Karpas-422 (cell line): ENCODE measurements at regions not wholly inside any gene's neighbourhood (a gene's known extent, or its start where the extent isn't known, plus 50 kb on each side); places are given as distances from the start of the nearest gene placed in this dataset.
"Not testable (repeated sequence)": the region's sequence is repeated elsewhere in the genome, so short reads cannot be mapped to it uniquely, and the experiment has no call there.

ENCODE experiments used
- DNase-seq: peaks from one replicate; pipeline ENCODE4 v3.0.0-alpha.2; 2015
- H2AFZ ChIP-seq: fragments of 200-600 bp; sonication (generic); 2 replicates; pipeline ENCODE4 v1.6.1; 2014; ENCODE audit warnings: antibody characterized with exemption, low read length, mixed read lengths
- H3K27ac ChIP-seq: fragments of 200-600 bp; sonication (generic); 2 replicates; pipeline ENCODE4 v1.5.1; 2014; ENCODE audit warnings: mild to moderate bottlenecking, low read length, moderate library complexity
- H3K27me3 ChIP-seq: fragments of 200-600 bp; sonication (generic); 2 replicates; pipeline ENCODE4 v1.6.1; 2014; ENCODE audit warnings: low read length, mixed read lengths
- H3K36me3 ChIP-seq: fragments of 200-600 bp; sonication (generic); 2 replicates; pipeline ENCODE4 v1.6.1; 2014; ENCODE audit warnings: low read length, mixed read lengths; ENCODE audit not compliant: insufficient read depth
- H3K4me1 ChIP-seq: fragments of 200-600 bp; sonication (generic); 2 replicates; pipeline ENCODE4 v1.6.1; 2014; ENCODE audit warnings: mild to moderate bottlenecking, low read length, mixed read lengths
- H3K4me2 ChIP-seq: fragments of 200-600 bp; sonication (generic); 2 replicates; pipeline ENCODE4 v1.6.1; 2014; ENCODE audit warnings: low read length, low read depth, mild to moderate bottlenecking; ENCODE audit not compliant: poor library complexity, severe bottlenecking
- H3K4me3 ChIP-seq: fragments of 200-600 bp; sonication (generic); 2 replicates; pipeline ENCODE4 v1.5.1; 2014; ENCODE audit warnings: mild to moderate bottlenecking, antibody characterized with exemption, low read length, mixed read lengths
- H3K79me2 ChIP-seq: fragments of 200-600 bp; sonication (generic); 2 replicates; pipeline ENCODE4 v1.6.1; 2014; ENCODE audit warnings: mild to moderate bottlenecking, low read length, mixed read lengths
- H3K9ac ChIP-seq: fragments of 200-600 bp; sonication (generic); 2 replicates; pipeline ENCODE4 v1.6.0; 2014; ENCODE audit warnings: low read length
- H3K9me2 ChIP-seq: fragments of 200-600 bp; sonication (generic), shearing (Covaris generic); replicated peaks from 2 replicates; pipeline ENCODE4 v1.6.0; 2014; ENCODE audit warnings: mild to moderate bottlenecking, low read length, moderate library complexity; ENCODE audit not compliant: insufficient read depth
- H3K9me3 ChIP-seq: fragments of 300-700, 200-600 bp; sonication (generic); 2 replicates; pipeline ENCODE4 v1.6.1; 2014; ENCODE audit warnings: low read length, mixed read lengths
- H4K20me1 ChIP-seq: fragments of 200-600 bp; sonication (generic); 2 replicates; pipeline ENCODE4 v1.6.1; 2014; ENCODE audit warnings: mild to moderate bottlenecking, antibody characterized with exemption, low read length, low read depth; ENCODE audit not compliant: insufficient read depth

DNA sequence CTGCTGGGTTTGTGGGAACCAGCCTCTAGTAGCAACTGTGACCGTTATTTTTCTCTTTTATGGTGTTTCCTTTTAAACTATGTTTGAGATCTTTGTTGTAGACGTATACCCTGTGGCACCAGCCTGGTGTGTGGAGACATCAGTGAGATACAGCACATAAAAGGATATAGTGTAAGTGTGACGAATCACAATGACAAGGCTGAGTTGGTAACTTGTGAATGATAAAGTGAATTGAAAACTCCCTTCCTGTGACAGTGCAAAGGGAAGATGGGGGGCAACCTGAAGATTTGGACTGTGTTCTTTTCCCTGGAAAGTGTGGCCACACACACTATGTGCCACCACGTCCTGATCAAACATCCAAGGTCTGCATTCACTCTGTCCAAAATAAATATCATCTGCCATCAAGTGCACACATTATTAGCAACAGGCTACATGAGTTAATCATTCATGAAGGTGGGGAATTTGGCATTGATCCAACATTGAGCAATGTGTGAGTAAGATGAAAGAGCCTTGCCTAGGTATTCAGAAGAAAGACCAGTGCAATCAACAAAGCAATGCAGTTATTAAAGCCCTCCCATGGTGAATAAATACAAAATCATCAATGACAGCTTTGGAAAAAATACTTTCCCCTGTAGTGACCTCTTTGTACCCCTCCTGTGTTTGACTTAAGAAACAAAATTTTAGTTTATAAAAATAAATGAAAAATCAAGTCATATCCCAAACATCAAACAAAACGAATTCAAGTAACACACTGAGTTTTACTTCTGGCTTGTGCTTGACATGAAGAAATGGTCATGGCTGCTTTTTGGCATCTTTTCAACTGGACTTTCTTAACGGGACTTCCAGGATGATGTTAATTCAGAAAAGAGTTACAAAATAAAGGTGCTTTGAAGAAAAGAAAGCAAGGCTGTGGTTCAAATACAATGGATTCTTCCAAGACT, 1280.5 kb upstream of the ZEB2 start:
- Histone ChIP-seq H3K27ac (no peak overlapping the region), H4K20me1 (no peaks in the 10 kb centered on the region), H3K4me2 (no peak overlapping the region), H2AFZ (no peak overlapping the region), H3K4me1 (no peaks in the 10 kb centered on the region), H3K9ac (no peak overlapping the region), H3K27me3 (no peaks in the 10 kb centered on the region), H3K9me3 (no peaks in the 10 kb centered on the region), H3K79me2 (no peaks in the 10 kb centered on the region), H3K4me3 (no peak overlapping the region), H3K36me3 (no peaks in the 10 kb centered on the region), H3K9me2 (no peaks in the 10 kb centered on the region)
- DNase-seq = no peak

- H3K79me2 ChIP-seq = no peaks in the 10 kb centered on the region
- H2AFZ ChIP-seq = no peak overlapping the region
- no peak overlapping the region for H3K4me3 ChIP-seq
- no peak overlapping the region for H3K9ac ChIP-seq
- no peak overlapping the region for H3K27ac ChIP-seq
- no peaks in the 10 kb centered on the region for H3K4me1 ChIP-seq
- no peak overlapping the region for H3K4me2 ChIP-seq
- no peaks in the 10 kb centered on the region for H3K9me2 ChIP-seq
- no peaks in the 10 kb centered on the region for H3K9me3 ChIP-seq
- no peaks in the 10 kb centered on the region for H3K27me3 ChIP-seq
- H4K20me1 ChIP-seq = no peaks in the 10 kb centered on the region
- H3K36me3 ChIP-seq = no peaks in the 10 kb centered on the region
- DNase-seq = no peak
Observed at GRCh38 chr2:145799595-145800108, 1279.7 kb upstream of the ZEB2 start.

DNA sequence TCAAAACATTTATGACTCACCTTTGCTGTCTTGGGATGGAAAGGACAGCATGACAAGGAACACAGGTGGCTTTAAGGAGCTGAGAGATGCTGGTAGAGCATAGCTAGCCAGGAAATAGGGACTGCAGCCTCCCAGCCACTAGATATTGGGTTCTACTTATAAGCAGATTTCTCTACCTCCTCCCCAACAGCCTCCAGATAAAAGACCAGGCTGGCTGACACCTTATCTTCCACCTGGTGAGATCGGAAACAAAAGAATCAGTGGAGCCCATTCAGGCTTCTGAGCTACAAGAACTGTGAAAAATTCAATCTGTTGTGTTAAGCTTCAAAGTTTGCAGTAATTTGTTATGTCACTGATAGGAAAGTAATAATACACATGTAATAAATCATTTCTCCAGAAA, 1278.5 kb upstream of the ZEB2 start:
- Histone ChIP-seq H3K4me2 (no peak overlapping the region), H3K9me2 (no peaks in the 10 kb centered on the region), H3K9ac (no peak overlapping the region), H2AFZ (no peak overlapping the region), H3K4me3 (no peak overlapping the region), H3K4me1 (no peaks in the 10 kb centered on the region), H3K79me2 (no peaks in the 10 kb centered on the region), H3K9me3 (no peaks in the 10 kb centered on the region), H3K27me3 (no peaks in the 10 kb centered on the region), H3K27ac (no peak overlapping the region), H3K36me3 (no peaks in the 10 kb centered on the region), H4K20me1 (no peaks in the 10 kb centered on the region)
- DNase-seq = no peak

DNA sequence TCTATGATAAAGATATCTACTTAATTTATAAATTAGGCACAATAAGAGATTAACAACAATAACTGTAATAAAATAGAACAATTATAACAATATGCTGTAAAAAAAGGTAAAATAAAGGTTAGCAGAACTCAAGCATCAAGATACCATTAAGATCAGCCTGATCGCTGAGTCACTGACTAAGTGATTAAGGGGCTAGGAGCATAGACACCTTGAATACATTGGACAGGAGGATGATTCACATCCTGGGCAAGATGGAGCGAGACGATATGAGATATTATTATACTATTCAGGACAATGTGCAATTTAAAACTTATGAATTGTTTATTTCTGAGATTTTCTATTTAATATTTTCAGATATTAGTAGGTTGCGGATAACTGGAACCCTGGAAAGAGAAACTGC, 1277.8 kb upstream of the ZEB2 start:
- no peaks in the 10 kb centered on the region for H3K9me2 ChIP-seq
- no peaks in the 10 kb centered on the region for H3K27me3 ChIP-seq

DNA sequence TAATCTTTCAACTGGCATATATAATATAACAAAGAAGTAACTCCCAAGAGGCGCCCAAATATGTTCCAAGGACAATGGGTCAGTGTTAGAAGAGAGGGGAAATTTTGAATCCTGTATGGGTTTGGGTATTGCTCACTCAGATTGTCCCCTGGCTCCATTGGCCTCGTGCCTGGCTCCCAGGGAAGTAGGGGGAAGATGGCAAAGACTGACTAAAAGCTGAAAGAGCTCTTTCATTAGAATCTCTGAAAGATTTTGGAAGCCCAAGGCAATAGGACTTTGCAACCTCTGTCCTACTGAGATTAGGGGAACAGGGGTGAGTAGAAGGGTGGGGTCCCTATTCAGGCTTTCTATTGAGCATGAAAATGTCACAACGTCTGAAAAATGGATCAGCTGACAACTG, 1272.8 kb upstream of the ZEB2 start:
- no peaks in the 10 kb centered on the region for H3K9me3 ChIP-seq
- H3K4me2 ChIP-seq = no peak overlapping the region
- H3K9ac ChIP-seq = no peak overlapping the region
- no peak overlapping the region for H3K4me3 ChIP-seq
- no peaks in the 10 kb centered on the region for H3K36me3 ChIP-seq
- H3K9me2 ChIP-seq = no peaks in the 10 kb centered on the region
- no peak overlapping the region for H3K27ac ChIP-seq
- H2AFZ ChIP-seq = no peak overlapping the region
- DNase-seq = no peak
- H3K27me3 ChIP-seq = no peaks in the 10 kb centered on the region
- no peaks in the 10 kb centered on the region for H4K20me1 ChIP-seq
- no peaks in the 10 kb centered on the region for H3K79me2 ChIP-seq
- H3K4me1 ChIP-seq = no peaks in the 10 kb centered on the region

More for the DNA sequence above, 1277.8 kb upstream of the ZEB2 start:
- no peak overlapping the region for H3K9ac ChIP-seq
- H3K4me3 ChIP-seq = no peak overlapping the region
- H4K20me1 ChIP-seq = no peaks in the 10 kb centered on the region
- no peak overlapping the region for H3K4me2 ChIP-seq
- DNase-seq = no peak
- no peaks in the 10 kb centered on the region for H3K79me2 ChIP-seq
- no peak overlapping the region for H3K27ac ChIP-seq
- H3K36me3 ChIP-seq = no peaks in the 10 kb centered on the region
- H2AFZ ChIP-seq = no peak overlapping the region
- no peaks in the 10 kb centered on the region for H3K9me3 ChIP-seq
- no peaks in the 10 kb centered on the region for H3K4me1 ChIP-seq

DNA sequence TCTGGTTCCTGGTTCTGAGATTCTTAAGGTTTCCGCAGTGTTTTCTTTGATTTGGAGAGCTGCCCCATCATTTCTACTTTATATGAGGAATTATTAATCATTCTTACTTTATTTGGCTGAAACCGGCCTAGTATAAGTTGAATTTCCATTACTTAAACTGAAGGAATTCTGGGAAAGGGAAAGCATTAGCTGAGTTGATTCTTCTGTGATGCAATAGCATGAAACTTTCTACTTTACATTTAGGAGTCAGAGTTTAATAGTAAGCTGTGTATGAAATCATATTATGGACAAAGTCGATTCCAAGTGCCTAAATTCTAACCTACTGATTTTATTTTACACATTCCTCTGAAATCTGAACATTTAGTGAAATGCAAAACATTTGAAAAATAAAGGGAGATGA, 1269.7 kb upstream of the ZEB2 start:
- H3K9me3 ChIP-seq = no peaks in the 10 kb centered on the region
- no peaks in the 10 kb centered on the region for H4K20me1 ChIP-seq
- no peak overlapping the region for H3K27ac ChIP-seq
- no peaks in the 10 kb centered on the region for H3K9me2 ChIP-seq
- H3K4me1 ChIP-seq = no peaks in the 10 kb centered on the region
- H3K27me3 ChIP-seq = no peaks in the 10 kb centered on the region
- H3K4me2 ChIP-seq = no peak overlapping the region
- H3K79me2 ChIP-seq = no peaks in the 10 kb centered on the region
- no peak overlapping the region for H3K9ac ChIP-seq
- H3K36me3 ChIP-seq = no peaks in the 10 kb centered on the region
- DNase-seq = no peak
- no peak overlapping the region for H3K4me3 ChIP-seq
- H2AFZ ChIP-seq = no peak overlapping the region

GRCh38 chr2:145787597-145788361, 1267.9 kb upstream of the ZEB2 start:
- not testable (repeated sequence) for H3K9ac ChIP-seq, H4K20me1 ChIP-seq, H2AFZ ChIP-seq, H3K9me2 ChIP-seq, H3K4me1 ChIP-seq, H3K9me3 ChIP-seq, H3K4me3 ChIP-seq, H3K79me2 ChIP-seq, H3K36me3 ChIP-seq, H3K4me2 ChIP-seq, H3K27me3 ChIP-seq, H3K27ac ChIP-seq, DNase-seq

- H3K9me2 ChIP-seq, H3K4me1 ChIP-seq, H3K36me3 ChIP-seq, H3K9ac ChIP-seq, H2AFZ ChIP-seq, H3K4me3 ChIP-seq, H3K27me3 ChIP-seq, H3K4me2 ChIP-seq, H4K20me1 ChIP-seq, H3K79me2 ChIP-seq, H3K27ac ChIP-seq, H3K9me3 ChIP-seq, DNase-seq: not testable (repeated sequence)
Observed at GRCh38 chr2:145782607-145783006, 1262.7 kb upstream of the ZEB2 start.
